OCI-LY1 (cell line): ENCODE measurements at regions not wholly inside any gene's neighbourhood (a gene's known extent, or its start where the extent isn't known, plus 50 kb on each side); places are given as distances from the start of the nearest gene placed in this dataset.

Experiments used
- H2AFZ ChIP-seq: fragments of 200-600 bp; sonication (generic), shearing (Covaris generic); 2 replicates; pipeline ENCODE4 v1.6.0; 2014; ENCODE audit warnings: antibody characterized with exemption, mild to moderate bottlenecking, low read length
- H3F3A ChIP-seq: fragments of 200-600 bp; sonication (generic), shearing (Covaris generic); 2 replicates; pipeline ENCODE4 v1.6.0; 2014; ENCODE audit warnings: mild to moderate bottlenecking, antibody characterized with exemption, low read length, moderate library complexity; ENCODE audit not compliant: insufficient read depth
- H3K27ac ChIP-seq: fragments of 200-600 bp; sonication (generic); 2 replicates; pipeline ENCODE4 v1.5.1; 2014; ENCODE audit warnings: low read length, mixed run types, mild to moderate bottlenecking, low read depth; ENCODE audit not compliant: poor library complexity, severe bottlenecking
- H3K27me3 ChIP-seq: fragments of 200-600 bp; sonication (generic); 2 replicates; pipeline ENCODE4 v1.6.0; 2014; ENCODE audit warnings: antibody characterized with exemption, mild to moderate bottlenecking, low read length, moderate library complexity; ENCODE audit not compliant: insufficient read depth
- H3K36me3 ChIP-seq: fragments of 200-600 bp; sonication (generic); 2 replicates; pipeline ENCODE4 v1.6.1; 2014; ENCODE audit warnings: mild to moderate bottlenecking, antibody characterized with exemption, low read length, moderate library complexity, mixed read lengths; ENCODE audit not compliant: insufficient read depth
- H3K4me1 ChIP-seq: fragments of 200-600 bp; sonication (generic); 2 replicates; pipeline ENCODE4 v1.5.1; 2014; ENCODE audit warnings: mild to moderate bottlenecking, low read length, moderate library complexity; ENCODE audit not compliant: insufficient read depth, severe bottlenecking
- H3K4me2 ChIP-seq: fragments of 200-600 bp; sonication (generic), shearing (Covaris generic); 2 replicates; pipeline ENCODE4 v1.6.1; 2014; ENCODE audit warnings: low read length
- H3K4me3 ChIP-seq: fragments of 200-600 bp; sonication (generic); 2 replicates; pipeline ENCODE4 v1.5.1; 2014; ENCODE audit warnings: low read length, low read depth, mild to moderate bottlenecking, mixed read lengths; ENCODE audit not compliant: poor library complexity, severe bottlenecking
- H3K79me2 ChIP-seq: fragments of 200-600 bp; shearing (Covaris generic); 2 replicates; pipeline ENCODE4 v1.6.1; 2016; ENCODE audit warnings: mixed run types, low read length, mixed read lengths; ENCODE audit not compliant: insufficient read depth
- H3K9ac ChIP-seq: fragments of 200-600 bp; sonication (generic), shearing (Covaris generic); 2 replicates; pipeline ENCODE4 v1.6.1; 2014; ENCODE audit warnings: mild to moderate bottlenecking, low read length, mixed read lengths
- H3K9me2 ChIP-seq: fragments of 200-600 bp; sonication (generic), shearing (Covaris generic); 2 replicates; pipeline ENCODE4 v1.6.1; 2014; ENCODE audit warnings: low read depth, mild to moderate bottlenecking, low read length, mixed read lengths
- H3K9me3 ChIP-seq: fragments of 200-600 bp; shearing (Covaris generic); 2 replicates; pipeline ENCODE4 v1.6.1; 2014; ENCODE audit warnings: low read length, mixed read lengths
- H4K20me1 ChIP-seq: fragments of 200-600 bp; sonication (generic), shearing (Covaris generic); 2 replicates; pipeline ENCODE4 v1.6.0; 2016; ENCODE audit warnings: mild to moderate bottlenecking, low read length; ENCODE audit not compliant: insufficient read depth
- EZH2 ChIP-seq: fragments of 200-600 bp; sonication (generic), shearing (Covaris generic); IDR thresholded peaks from 2 replicates; pipeline ENCODE4 v1.8.0; 2017; ENCODE audit warnings: borderline replicate concordance, mixed run types, mild to moderate bottlenecking, antibody characterized with exemption, low read length, moderate library complexity, mixed read lengths
- TF ChIP-seq, protein P1 (sequence below): fragments of 200-600 bp; sonication (generic), shearing (Covaris generic); IDR thresholded peaks from 2 replicates; pipeline ENCODE4 v1.5.1; 2017; ENCODE audit warnings: mild to moderate bottlenecking, antibody characterized with exemption, low read length, moderate library complexity, mixed read lengths

DNA sequence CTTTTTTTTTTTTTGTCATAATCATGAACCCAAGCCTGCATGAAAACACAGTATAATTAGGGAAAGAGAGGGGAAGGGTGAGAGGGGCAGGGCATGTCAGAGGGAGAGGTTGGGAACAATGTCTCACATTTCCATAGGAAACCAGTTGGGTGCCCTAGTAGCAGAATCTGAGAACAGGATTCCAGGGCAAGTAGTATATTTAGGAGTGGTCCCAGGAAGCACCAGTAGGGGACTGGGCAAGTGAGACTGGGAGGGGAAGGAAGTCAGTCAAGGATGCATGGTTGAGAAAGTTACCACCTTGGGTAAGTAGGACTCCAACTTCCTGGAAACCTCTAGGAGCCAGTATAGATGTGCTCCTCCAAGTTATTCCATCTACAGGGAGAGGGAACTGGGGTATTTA, 88.6 kb upstream of the MAFB start:
- Histone ChIP-seq H3F3A (no peaks in the 10 kb centered on the region), H3K9ac (no peak overlapping the region), H3K9me3 (no peaks in the 10 kb centered on the region), H3K4me3 (no peak overlapping the region), H3K36me3 (no peaks in the 10 kb centered on the region), H3K4me1 (peaks cover 28% of the 10 kb centered on the region), H3K27ac (peak overlapping the region; percentile 92), H2AFZ (no peak overlapping the region), H4K20me1 (no peaks in the 10 kb centered on the region), H3K4me2 (no peak overlapping the region), H3K79me2 (no peaks in the 10 kb centered on the region), H3K9me2 (no peaks in the 10 kb centered on the region), H3K27me3 (no peaks in the 10 kb centered on the region)
- TF ChIP-seq EZH2: no peak
- TF ChIP-seq, protein P1, sequence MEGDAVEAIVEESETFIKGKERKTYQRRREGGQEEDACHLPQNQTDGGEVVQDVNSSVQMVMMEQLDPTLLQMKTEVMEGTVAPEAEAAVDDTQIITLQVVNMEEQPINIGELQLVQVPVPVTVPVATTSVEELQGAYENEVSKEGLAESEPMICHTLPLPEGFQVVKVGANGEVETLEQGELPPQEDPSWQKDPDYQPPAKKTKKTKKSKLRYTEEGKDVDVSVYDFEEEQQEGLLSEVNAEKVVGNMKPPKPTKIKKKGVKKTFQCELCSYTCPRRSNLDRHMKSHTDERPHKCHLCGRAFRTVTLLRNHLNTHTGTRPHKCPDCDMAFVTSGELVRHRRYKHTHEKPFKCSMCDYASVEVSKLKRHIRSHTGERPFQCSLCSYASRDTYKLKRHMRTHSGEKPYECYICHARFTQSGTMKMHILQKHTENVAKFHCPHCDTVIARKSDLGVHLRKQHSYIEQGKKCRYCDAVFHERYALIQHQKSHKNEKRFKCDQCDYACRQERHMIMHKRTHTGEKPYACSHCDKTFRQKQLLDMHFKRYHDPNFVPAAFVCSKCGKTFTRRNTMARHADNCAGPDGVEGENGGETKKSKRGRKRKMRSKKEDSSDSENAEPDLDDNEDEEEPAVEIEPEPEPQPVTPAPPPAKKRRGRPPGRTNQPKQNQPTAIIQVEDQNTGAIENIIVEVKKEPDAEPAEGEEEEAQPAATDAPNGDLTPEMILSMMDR: no peak

- Histone ChIP-seq H2AFZ (no peak overlapping the region), H3K36me3 (no peaks in the 10 kb centered on the region), H3K79me2 (no peaks in the 10 kb centered on the region), H4K20me1 (no peaks in the 10 kb centered on the region), H3K4me1 (peaks cover 26% of the 10 kb centered on the region), H3K9me3 (no peaks in the 10 kb centered on the region), H3K4me3 (peak overlapping the region; percentile 28), H3K27ac (peak overlapping the region; percentile 92), H3K27me3 (no peaks in the 10 kb centered on the region), H3K9me2 (no peaks in the 10 kb centered on the region), H3F3A (no peaks in the 10 kb centered on the region), H3K4me2 (peak overlapping the region; percentile 59; the same call in 1 of the 2 replicates), H3K9ac (peak overlapping the region; percentile 52; the same call in 1 of the 2 replicates)
- TF ChIP-seq, protein P1: no peak
- TF ChIP-seq EZH2: no peak
Observed at GRCh38 chr20:40778894-40779496, 90.0 kb upstream of the MAFB start.

- H3F3A ChIP-seq: no peaks in the 10 kb centered on the region
- TF ChIP-seq, protein P1: no peak
- TF ChIP-seq EZH2: no peak
- no peaks in the 10 kb centered on the region for H4K20me1 ChIP-seq
- no peak overlapping the region for H2AFZ ChIP-seq
- H3K27ac ChIP-seq: no peak overlapping the region
- no peaks in the 10 kb centered on the region for H3K9me2 ChIP-seq
- H3K4me3 ChIP-seq: no peak overlapping the region
- peaks cover 20% of the 10 kb centered on the region for H3K4me1 ChIP-seq
- no peaks in the 10 kb centered on the region for H3K27me3 ChIP-seq
- H3K79me2 ChIP-seq: no peaks in the 10 kb centered on the region
- no peaks in the 10 kb centered on the region for H3K36me3 ChIP-seq
- no peak overlapping the region for H3K4me2 ChIP-seq
- no peak overlapping the region for H3K9ac ChIP-seq
- no peaks in the 10 kb centered on the region for H3K9me3 ChIP-seq
Observed at GRCh38 chr20:40781327-40782042, 92.4 kb upstream of the MAFB start.
